A549 (cell line): ENCODE measurements at regions not wholly inside any gene's neighbourhood (a gene's known extent, or its start where the extent isn't known, plus 50 kb on each side); places are given as distances from the start of the nearest gene placed in this dataset.

Experiments used
- BHLHE40 ChIP-seq: IDR thresholded peaks from 2 replicates; pipeline ENCODE4 v1.6.1; 2012; ENCODE audit warnings: low read depth, low read length, inconsistent platforms
- CTCF ChIP-seq: fragments of >200 bp; sonication (Bioruptor Twin); formaldehyde crosslinking; IDR thresholded peaks from 3 replicates; pipeline ENCODE4 v1.5.1; 2016
- HDAC2 ChIP-seq: fragments of 200-600 bp; sonication (generic); IDR thresholded peaks from 2 replicates; pipeline ENCODE4 v1.6.1; 2016
- HES2 ChIP-seq: fragments of >200 bp; sonication (Bioruptor Twin); formaldehyde crosslinking; IDR thresholded peaks from 2 replicates; pipeline ENCODE4 v1.6.1; 2016
- HMGXB4 ChIP-seq: fragments of 250-450 bp; sonication (Bioruptor Pico); IDR thresholded peaks from 2 replicates; pipeline ENCODE4 v1.5.0; 2021; ENCODE audit warnings: mild to moderate bottlenecking, moderate library complexity, borderline replicate concordance
- MYC ChIP-seq: IDR thresholded peaks from 2 replicates; pipeline ENCODE4 v1.6.1; 2012; ENCODE audit warnings: mild to moderate bottlenecking, inconsistent platforms, low read length, improper control_type of control experiment, borderline replicate concordance
- PBX3 ChIP-seq: IDR thresholded peaks from 2 replicates; pipeline ENCODE4 v1.6.1; 2012
- POLR2A ChIP-seq: IDR thresholded peaks from 2 replicates; pipeline ENCODE4 v1.6.1; 2012; ENCODE audit warnings: mild to moderate bottlenecking, low read length
- RAD21 ChIP-seq, 2 experiments: fragments of >200 bp in 1 of 2; sonication (Bioruptor Twin) in 1 of 2; formaldehyde crosslinking in 1 of 2; IDR thresholded peaks in 1 of 2; conservative IDR thresholded peaks in 1 of 2; 2 replicates in 1 of 2; 3 replicates in 1 of 2; pipeline ENCODE4 v1.6.1; 2012 to 2018; ENCODE audit warnings: inconsistent platforms in 1 of 2
- REST ChIP-seq: fragments of 200-600 bp; sonication (generic); IDR thresholded peaks from 2 replicates; pipeline ENCODE4 v1.6.1; 2016; ENCODE audit warnings: antibody characterized with exemption, mild to moderate bottlenecking, moderate library complexity
- ZFP36 ChIP-seq: fragments of 450-650 bp; IDR thresholded peaks from 2 replicates; pipeline ENCODE4 v1.6.1; 2014; ENCODE audit warnings: borderline replicate concordance; ENCODE audit not compliant: partially characterized antibody

- TF ChIP-seq REST (no peak), CTCF (no peak), BHLHE40 (no peak), POLR2A (no peak), HES2 (no peak), ZFP36 (no peak), HMGXB4 (no peak), PBX3 (no peak), HDAC2 (no peak), RAD21 (conservative IDR thresholded peaks at IDR 0.05 in 1 of 2, IDR thresholded peaks at IDR 0.05 in 1 of 2) (no peak), MYC (no peak)
Observed at GRCh38 chr9:25936031-25936430, 257.8 kb upstream of the TUSC1 start.
